H1 (cell line): ENCODE measurements at regions not wholly inside any gene's neighbourhood (a gene's known extent, or its start where the extent isn't known, plus 50 kb on each side); places are given as distances from the start of the nearest gene placed in this dataset.
"Not testable (repeated sequence)": the region's sequence is repeated elsewhere in the genome, so short reads cannot be mapped to it uniquely, and the experiment has no call there.

Source experiments
- ASH2L ChIP-seq: fragments of 200-600, 300-600 bp; sonication (generic); IDR thresholded peaks from one replicate; pipeline ENCODE4 v1.7.1; 2017; ENCODE audit warnings: low read length
- BRCA1 ChIP-seq: IDR thresholded peaks from 2 replicates; pipeline ENCODE4 v1.6.1; 2012; ENCODE audit warnings: low read depth, low read length, improper control_type of control experiment
- GTF2F1 ChIP-seq: IDR thresholded peaks from 2 replicates; pipeline ENCODE4 v1.6.1; 2012; ENCODE audit warnings: low read depth, low read length, improper control_type of control experiment, borderline replicate concordance
- JUND ChIP-seq: IDR thresholded peaks from 2 replicates; pipeline ENCODE4 v1.6.1; 2011; ENCODE audit warnings: mild to moderate bottlenecking, improper control_type of control experiment, low read length
- POLR2AphosphoS5 ChIP-seq: IDR thresholded peaks from 2 replicates; pipeline ENCODE4 v1.6.1; 2011; ENCODE audit warnings: low read depth, low read length
- RFX5 ChIP-seq: IDR thresholded peaks from 2 replicates; pipeline ENCODE4 v1.6.1; 2011; ENCODE audit warnings: low read depth, low read length, improper control_type of control experiment, borderline replicate concordance
- SAP30 ChIP-seq: fragments of 300-600 bp; sonication (generic); IDR thresholded peaks from 2 replicates; pipeline ENCODE4 v1.7.1; 2012; ENCODE audit warnings: low read length, moderate library complexity, mild to moderate bottlenecking, inconsistent platforms; ENCODE audit not compliant: insufficient read depth, insufficient replicate concordance
- TAF1 ChIP-seq: IDR thresholded peaks from 2 replicates; pipeline ENCODE4 v1.6.1; 2011; ENCODE audit warnings: mild to moderate bottlenecking, low read depth, low read length
- TF ChIP-seq, protein P1 (sequence below), 3 experiments: IDR thresholded peaks; 1 replicate in 2 of 3; 2 replicates in 1 of 3; pipeline versions ENCODE4 v1.5.1 to v1.6.1; 2011; ENCODE audit warnings: low read length in 3 of 3, mild to moderate bottlenecking in 3 of 3, inconsistent platforms in 2 of 3, low read depth in 1 of 3, moderate library complexity in 1 of 3; ENCODE audit not compliant: insufficient read depth in 1 of 3; ENCODE audit errors: control extremely low read depth in 1 of 3

DNA sequence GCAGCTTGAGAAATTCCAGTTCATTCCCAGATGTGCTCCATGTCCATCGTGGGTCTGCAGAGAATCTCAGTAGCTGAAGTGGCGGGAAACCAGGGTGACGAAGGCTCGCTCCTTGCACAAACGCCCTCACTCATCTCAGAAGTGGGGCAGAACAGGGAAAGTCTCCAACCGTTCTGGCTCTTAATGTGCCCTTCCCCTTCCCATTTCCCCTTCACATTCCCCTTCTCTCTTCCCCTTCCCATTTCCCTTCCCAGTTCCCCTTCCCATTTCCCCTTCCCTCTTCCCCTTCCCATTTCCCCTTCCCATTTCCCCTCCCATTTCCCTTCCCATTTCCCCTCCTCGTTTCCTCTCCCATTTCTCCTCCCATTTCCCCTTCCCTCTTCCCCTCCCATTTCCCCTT, 108.5 kb downstream of the OLFM1 start:
- not testable (repeated sequence) for TF ChIP-seq JUND, POLR2AphosphoS5, BRCA1, SAP30, GTF2F1, ASH2L, RFX5, TAF1
- TF ChIP-seq, protein P1, sequence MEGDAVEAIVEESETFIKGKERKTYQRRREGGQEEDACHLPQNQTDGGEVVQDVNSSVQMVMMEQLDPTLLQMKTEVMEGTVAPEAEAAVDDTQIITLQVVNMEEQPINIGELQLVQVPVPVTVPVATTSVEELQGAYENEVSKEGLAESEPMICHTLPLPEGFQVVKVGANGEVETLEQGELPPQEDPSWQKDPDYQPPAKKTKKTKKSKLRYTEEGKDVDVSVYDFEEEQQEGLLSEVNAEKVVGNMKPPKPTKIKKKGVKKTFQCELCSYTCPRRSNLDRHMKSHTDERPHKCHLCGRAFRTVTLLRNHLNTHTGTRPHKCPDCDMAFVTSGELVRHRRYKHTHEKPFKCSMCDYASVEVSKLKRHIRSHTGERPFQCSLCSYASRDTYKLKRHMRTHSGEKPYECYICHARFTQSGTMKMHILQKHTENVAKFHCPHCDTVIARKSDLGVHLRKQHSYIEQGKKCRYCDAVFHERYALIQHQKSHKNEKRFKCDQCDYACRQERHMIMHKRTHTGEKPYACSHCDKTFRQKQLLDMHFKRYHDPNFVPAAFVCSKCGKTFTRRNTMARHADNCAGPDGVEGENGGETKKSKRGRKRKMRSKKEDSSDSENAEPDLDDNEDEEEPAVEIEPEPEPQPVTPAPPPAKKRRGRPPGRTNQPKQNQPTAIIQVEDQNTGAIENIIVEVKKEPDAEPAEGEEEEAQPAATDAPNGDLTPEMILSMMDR (IDR thresholded peaks at IDR 0.05; ENCODE audit: control extremely low read depth in 1 of 3, insufficient read depth in 1 of 3, low read depth in 1 of 3, low read length in 3 of 3): not testable (repeated sequence)
